KOPT-K1 (cell line): ENCODE measurements at regions not wholly inside any gene's neighbourhood (a gene's known extent, or its start where the extent isn't known, plus 50 kb on each side); places are given as distances from the start of the nearest gene placed in this dataset.
A peak's percentile ranks its signal among the peaks of the same experiment; 100 is the strongest.

ENCODE experiments used
- H3K27ac ChIP-seq: fragments of 200-600 bp; sonication (generic); 2 replicates; pipeline ENCODE4 v1.5.1; 2016; ENCODE audit warnings: antibody characterized with exemption, mild to moderate bottlenecking, low read depth, low read length; ENCODE audit not compliant: poor library complexity, severe bottlenecking
- H3K36me3 ChIP-seq: fragments of 200-600 bp; sonication (generic); 2 replicates; pipeline ENCODE4 v1.5.1; 2017; ENCODE audit warnings: antibody characterized with exemption, mild to moderate bottlenecking, low read length, moderate library complexity; ENCODE audit not compliant: insufficient read depth
- H3K9me3 ChIP-seq: fragments of 200-600 bp; sonication (generic); 2 replicates; pipeline ENCODE4 v1.5.1; 2017; ENCODE audit warnings: antibody characterized with exemption, low read length, mild to moderate bottlenecking; ENCODE audit not compliant: insufficient read depth, poor library complexity, severe bottlenecking

GRCh38 chr16:85476389-85476788 is 136.7 kb upstream of the GSE1 start:
- H3K9me3 ChIP-seq: no peaks in the 10 kb centered on the region
- H3K36me3 ChIP-seq: no peaks in the 10 kb centered on the region
- no peak overlapping the region for H3K27ac ChIP-seq

- Histone ChIP-seq H3K36me3 (no peaks in the 10 kb centered on the region), H3K27ac (no peak overlapping the region)
These were observed 135.2 kb upstream of the GSE1 start for GRCh38 chr16:85477801-85478363.

GRCh38 chr16:85479972-85480726 is 133.0 kb upstream of the GSE1 start:
- Histone ChIP-seq H3K36me3 (no peaks in the 10 kb centered on the region), H3K27ac (no peak overlapping the region), H3K9me3 (no peaks in the 10 kb centered on the region)

More at GRCh38 chr16:85477801-85478363, 135.2 kb upstream of the GSE1 start:
- H3K9me3 ChIP-seq: no peaks in the 10 kb centered on the region

- no peaks in the 10 kb centered on the region for H3K9me3 ChIP-seq
- no peak overlapping the region for H3K27ac ChIP-seq
- H3K36me3 ChIP-seq: no peaks in the 10 kb centered on the region
These were observed 132.4 kb upstream of the GSE1 start for GRCh38 chr16:85480727-85481101.

GRCh38 chr16:85481206-85481605 is 131.9 kb upstream of the GSE1 start:
- no peak overlapping the region for H3K27ac ChIP-seq
- H3K36me3 ChIP-seq: no peaks in the 10 kb centered on the region
- no peaks in the 10 kb centered on the region for H3K9me3 ChIP-seq

GRCh38 chr16:85481738-85482137 is 131.4 kb upstream of the GSE1 start:
- H3K9me3 ChIP-seq: no peaks in the 10 kb centered on the region
- no peaks in the 10 kb centered on the region for H3K36me3 ChIP-seq
- H3K27ac ChIP-seq: no peak overlapping the region

GRCh38 chr16:85483424-85483823 is 129.7 kb upstream of the GSE1 start:
- Histone ChIP-seq H3K9me3 (no peaks in the 10 kb centered on the region), H3K27ac (no peak overlapping the region), H3K36me3 (no peaks in the 10 kb centered on the region)

- no peaks in the 10 kb centered on the region for H3K9me3 ChIP-seq
- H3K27ac ChIP-seq: no peak overlapping the region
- H3K36me3 ChIP-seq: no peaks in the 10 kb centered on the region
These were observed 128.5 kb upstream of the GSE1 start for GRCh38 chr16:85484347-85485300.

GRCh38 chr16:85485379-85485778 is 127.7 kb upstream of the GSE1 start:
- no peak overlapping the region for H3K27ac ChIP-seq
- no peaks in the 10 kb centered on the region for H3K36me3 ChIP-seq

GRCh38 chr16:85486256-85486915 is 126.7 kb upstream of the GSE1 start:
- no peaks in the 10 kb centered on the region for H3K36me3 ChIP-seq
- no peak overlapping the region for H3K27ac ChIP-seq
- H3K9me3 ChIP-seq: no peaks in the 10 kb centered on the region

More at GRCh38 chr16:85485379-85485778, 127.7 kb upstream of the GSE1 start:
- H3K9me3 ChIP-seq: no peaks in the 10 kb centered on the region

- no peak overlapping the region for H3K27ac ChIP-seq
- H3K36me3 ChIP-seq: no peaks in the 10 kb centered on the region
- H3K9me3 ChIP-seq: no peaks in the 10 kb centered on the region
These were observed 124.7 kb upstream of the GSE1 start for GRCh38 chr16:85488414-85488813.

GRCh38 chr16:85490407-85491057 is 122.6 kb upstream of the GSE1 start:
- Histone ChIP-seq H3K36me3 (no peaks in the 10 kb centered on the region), H3K9me3 (no peaks in the 10 kb centered on the region), H3K27ac (no peak overlapping the region)

GRCh38 chr16:85491058-85491771 is 121.9 kb upstream of the GSE1 start:
- H3K27ac ChIP-seq: peak overlapping the region; percentile 8
- H3K36me3 ChIP-seq: no peaks in the 10 kb centered on the region
- H3K9me3 ChIP-seq: no peaks in the 10 kb centered on the region

- Histone ChIP-seq H3K9me3 (no peaks in the 10 kb centered on the region), H3K36me3 (no peaks in the 10 kb centered on the region), H3K27ac (no peak overlapping the region)
These were observed 121.3 kb upstream of the GSE1 start for GRCh38 chr16:85491798-85492294.
